NCI-H526 treated with DMSO at 0.1 percent for 48 hours (cell line): ENCODE measurements at regions not wholly inside any gene's neighbourhood (a gene's known extent, or its start where the extent isn't known, plus 50 kb on each side); places are given as distances from the start of the nearest gene placed in this dataset.
"Not testable (repeated sequence)": the region's sequence is repeated elsewhere in the genome, so short reads cannot be mapped to it uniquely, and the experiment has no call there.

Experiments used
- DNase-seq: peaks from one replicate; lab custom pipeline; 2025; lab: John Stamatoyannopoulos, UW

- DNase-seq = no peak
Observed at GRCh38 chr6:155678361-155678760, 222.7 kb upstream of the NOX3 start.

- DNase-seq = no peak
Observed at GRCh38 chr6:155676346-155676745, 220.7 kb upstream of the NOX3 start.

- DNase-seq = no peak
Observed at GRCh38 chr6:155670655-155671054, 215.0 kb upstream of the NOX3 start.

GRCh38 chr6:155660251-155660977 lies 204.8 kb upstream of the NOX3 start:
- DNase-seq = no peak

- DNase-seq = no peak
Observed at GRCh38 chr6:155656024-155656423, 200.4 kb upstream of the NOX3 start.

GRCh38 chr6:155654474-155654873 lies 198.8 kb upstream of the NOX3 start:
- DNase-seq = no peak

GRCh38 chr6:155648301-155648700 lies 192.7 kb upstream of the NOX3 start:
- no peak for DNase-seq

- no peak for DNase-seq
Observed at GRCh38 chr6:155647354-155647753, 191.7 kb upstream of the NOX3 start.

- no peak for DNase-seq
Observed at GRCh38 chr6:155646443-155646842, 190.8 kb upstream of the NOX3 start.

- no peak for DNase-seq
Observed at GRCh38 chr6:155645325-155645724, 189.7 kb upstream of the NOX3 start.

GRCh38 chr6:155641603-155642002 lies 186.0 kb upstream of the NOX3 start:
- DNase-seq = no peak

GRCh38 chr6:155638200-155638599 lies 182.6 kb upstream of the NOX3 start:
- no peak for DNase-seq

- no peak for DNase-seq
Observed at GRCh38 chr6:155635416-155635815, 179.8 kb upstream of the NOX3 start.

GRCh38 chr6:155630085-155630484 lies 174.4 kb upstream of the NOX3 start:
- DNase-seq = no peak

GRCh38 chr6:155629652-155630051 lies 174.0 kb upstream of the NOX3 start:
- no peak for DNase-seq

GRCh38 chr6:155628306-155628705 lies 172.7 kb upstream of the NOX3 start:
- DNase-seq = no peak

- DNase-seq = not testable (repeated sequence)
Observed at GRCh38 chr6:155627722-155628212, 172.1 kb upstream of the NOX3 start.

GRCh38 chr6:155623450-155624178 lies 168.0 kb upstream of the NOX3 start:
- no peak for DNase-seq

- no peak for DNase-seq
Observed at GRCh38 chr6:155614606-155615005, 159.0 kb upstream of the NOX3 start.

GRCh38 chr6:155611742-155612141 lies 156.1 kb upstream of the NOX3 start:
- no peak for DNase-seq

GRCh38 chr6:155604991-155605390 lies 149.4 kb upstream of the NOX3 start:
- DNase-seq = no peak

GRCh38 chr6:155599561-155599960 lies 143.9 kb upstream of the NOX3 start:
- DNase-seq = no peak

- DNase-seq = no peak
Observed at GRCh38 chr6:155599160-155599559, 143.5 kb upstream of the NOX3 start.
